ENCODE measurements at regions not wholly inside any gene's neighbourhood (a gene's known extent, or its start where the extent isn't known, plus 50 kb on each side); places are given as distances from the start of the nearest gene placed in this dataset.

GRCh38 chr13:20326276-20326675, 94.2 kb upstream of the GJB6 start:
- DNase-seq, result no peak
- H3K4me3 ChIP-seq (ENCODE audit: low read depth, low read length), result no peak overlapping the region
- TF ChIP-seq CTCF (IDR thresholded peaks at IDR 0.05; ENCODE audit: low read depth, low read length), result no peak
- H3K27me3 ChIP-seq, result peaks cover 5% of the 10 kb centered on the region
- no peaks in the 10 kb centered on the region for H3K9me3 ChIP-seq
- H3K4me1 ChIP-seq, result no peaks in the 10 kb centered on the region
- no peaks in the 10 kb centered on the region for H3K36me3 ChIP-seq

DNA sequence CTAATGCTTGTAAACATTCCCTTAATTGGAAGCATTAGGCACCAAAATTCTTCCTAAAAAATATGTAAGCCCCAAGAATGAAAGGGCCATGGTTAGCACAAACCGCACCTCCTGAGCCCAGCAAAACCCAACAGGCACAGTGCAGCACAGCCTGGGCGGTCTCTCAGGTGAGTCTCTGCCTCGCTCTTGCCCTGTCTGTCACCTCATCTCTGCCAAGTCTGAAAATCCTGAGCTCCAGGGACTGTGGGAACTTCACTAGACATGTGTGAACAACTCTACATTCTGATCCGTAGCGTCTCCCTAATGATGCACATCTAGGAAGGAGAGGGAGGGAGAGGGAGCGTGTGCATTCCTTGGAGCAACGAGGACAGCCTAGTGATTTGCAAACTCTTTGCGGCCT, 88.8 kb upstream of the GJB6 start:
- TF ChIP-seq CTCF (IDR thresholded peaks at IDR 0.05; ENCODE audit: low read depth, low read length), result no peak
- Histone ChIP-seq H3K27me3 (peaks cover 12% of the 10 kb centered on the region), H3K4me1 (no peaks in the 10 kb centered on the region), H3K9me3 (no peaks in the 10 kb centered on the region), H3K4me3 (ENCODE audit: low read depth, low read length) (no peak overlapping the region), H3K36me3 (no peaks in the 10 kb centered on the region)
- no peak for DNase-seq

GRCh38 chr13:20313896-20314295, 81.8 kb upstream of the GJB6 start:
- Histone ChIP-seq H3K4me3 (ENCODE audit: low read depth, low read length) (no peak overlapping the region), H3K9me3 (no peaks in the 10 kb centered on the region), H3K27me3 (peaks cover 3% of the 10 kb centered on the region; the same call in 1 of the 2 replicates), H3K4me1 (no peaks in the 10 kb centered on the region), H3K36me3 (no peaks in the 10 kb centered on the region)
- no peak for TF ChIP-seq CTCF (IDR thresholded peaks at IDR 0.05; ENCODE audit: low read depth, low read length)
- no peak for DNase-seq

DNA sequence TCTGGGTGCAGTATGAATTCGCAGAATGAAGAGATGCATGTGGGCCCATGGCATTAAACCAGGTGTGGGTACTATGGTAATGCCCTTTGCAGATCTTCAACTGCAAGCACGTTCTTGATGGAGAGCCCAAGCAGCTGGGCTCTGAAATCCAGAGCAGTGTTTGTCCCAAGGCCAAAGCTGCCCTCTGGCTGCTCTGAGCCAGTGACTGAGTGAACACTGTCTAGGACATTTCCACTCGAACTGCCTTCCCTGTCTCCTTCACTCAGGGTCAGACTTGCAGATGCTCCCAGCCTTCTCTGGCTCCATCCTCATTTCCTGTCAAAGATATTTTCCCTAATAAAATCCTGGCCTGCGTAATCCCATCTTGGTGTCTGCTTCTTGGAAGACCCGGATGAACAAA, 80.2 kb upstream of the GJB6 start:
- Histone ChIP-seq H3K27me3 (peaks cover 3% of the 10 kb centered on the region; the same call in 1 of the 2 replicates), H3K4me1 (no peaks in the 10 kb centered on the region), H3K36me3 (no peaks in the 10 kb centered on the region), H3K4me3 (ENCODE audit: low read depth, low read length) (no peak overlapping the region), H3K9me3 (no peaks in the 10 kb centered on the region)
- no peak for DNase-seq
- TF ChIP-seq CTCF (IDR thresholded peaks at IDR 0.05; ENCODE audit: low read depth, low read length), result no peak

- no peaks in the 10 kb centered on the region for H3K9me3 ChIP-seq
- H3K4me1 ChIP-seq, result no peaks in the 10 kb centered on the region
- no peak overlapping the region for H3K4me3 ChIP-seq (ENCODE audit: low read depth, low read length)
- H3K27me3 ChIP-seq, result peaks cover 3% of the 10 kb centered on the region; the same call in 1 of the 2 replicates
- no peaks in the 10 kb centered on the region for H3K36me3 ChIP-seq
- TF ChIP-seq CTCF (IDR thresholded peaks at IDR 0.05; ENCODE audit: low read depth, low read length), result no peak
- DNase-seq, result no peak
Measured at GRCh38 chr13:20311596-20311995, 79.5 kb upstream of the GJB6 start.

- H3K27me3 ChIP-seq, result peaks cover 3% of the 10 kb centered on the region; the same call in 1 of the 2 replicates
- H3K36me3 ChIP-seq, result no peaks in the 10 kb centered on the region
- no peak for DNase-seq
- H3K4me3 ChIP-seq (ENCODE audit: low read depth, low read length), result no peak overlapping the region
- no peaks in the 10 kb centered on the region for H3K4me1 ChIP-seq
- H3K9me3 ChIP-seq, result no peaks in the 10 kb centered on the region
- no peak for TF ChIP-seq CTCF (IDR thresholded peaks at IDR 0.05; ENCODE audit: low read depth, low read length)
Measured at GRCh38 chr13:20311022-20311421, 78.9 kb upstream of the GJB6 start.

All from BE2C (cell line).